BJ (cell line): ENCODE measurements at regions not wholly inside any gene's neighbourhood (a gene's known extent, or its start where the extent isn't known, plus 50 kb on each side); places are given as distances from the start of the nearest gene placed in this dataset.

ENCODE experiments used
- CTCF ChIA-PET: fragments of 350-600 bp; formaldehyde crosslinking; extraction: SDS; loops from one replicate; lab custom pipeline; 2021; ENCODE audit warnings: antibody characterized with exemption, inconsistent platforms; lab: Yijun Ruan, JAX
- POLR2A ChIA-PET: fragments of 300-600 bp; sonication (Branson Sonifier 250); formaldehyde crosslinking; extraction: SDS; loops from one replicate; lab custom pipeline; 2021; ENCODE audit warnings: antibody characterized with exemption; lab: Charles Lee
- DNase-seq: peaks from one replicate; pipeline ENCODE4 v3.0.0-alpha.2; 2011; ENCODE audit warnings: low read depth
- H3K27me3 ChIP-seq: 2 replicates; pipeline ENCODE4 v1.6.0; 2011; ENCODE audit warnings: low read length; ENCODE audit not compliant: control insufficient read depth, insufficient read depth
- H3K36me3 ChIP-seq: 2 replicates; pipeline ENCODE4 v1.5.1; 2011; ENCODE audit warnings: low read length; ENCODE audit not compliant: control insufficient read depth, insufficient read depth
- H3K4me3 ChIP-seq: 2 replicates; pipeline ENCODE4 v1.5.1; 2011; ENCODE audit warnings: low read depth, mild to moderate bottlenecking, control low read depth, low read length
- TF ChIP-seq, protein P1 (sequence below): IDR thresholded peaks from 2 replicates; pipeline ENCODE4 v1.5.1; 2011; ENCODE audit warnings: low read depth, mild to moderate bottlenecking, control low read depth, inconsistent platforms, low read length, moderate library complexity; ENCODE audit not compliant: insufficient read depth

DNA sequence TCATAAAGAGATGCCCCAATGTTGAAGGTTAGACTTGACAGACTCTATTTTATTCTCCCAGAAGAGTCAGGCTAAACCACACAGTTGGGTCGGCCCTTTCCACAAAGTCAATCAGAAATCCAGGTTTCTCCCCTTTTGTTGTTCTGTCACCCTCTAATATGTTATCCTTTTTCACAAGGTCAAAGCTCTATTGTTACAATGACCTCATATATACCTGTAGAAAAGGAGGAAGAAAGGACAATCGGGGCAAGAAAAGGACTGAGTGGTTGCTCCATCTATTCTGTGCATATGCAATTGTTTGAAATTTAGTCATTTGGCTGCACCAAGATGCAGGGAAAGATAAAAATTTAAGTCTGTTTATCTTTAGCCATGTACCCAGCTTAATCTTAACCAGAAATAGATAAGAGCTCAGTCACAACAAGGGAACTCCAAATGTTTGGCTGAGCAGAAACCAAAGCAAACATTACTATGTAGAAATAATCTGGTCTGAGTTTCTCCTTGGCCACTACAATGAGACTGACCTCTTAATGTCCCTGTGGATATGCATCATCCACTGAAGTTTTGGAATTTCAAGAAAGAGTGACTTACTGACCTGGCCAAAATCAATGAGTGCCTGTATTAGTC lies 503.7 kb downstream of the GALC start:
- POLR2A ChIA-PET, result no interaction called here
- H3K27me3 ChIP-seq, result no peaks in the 10 kb centered on the region
- no peaks in the 10 kb centered on the region for H3K36me3 ChIP-seq
- TF ChIP-seq, protein P1, sequence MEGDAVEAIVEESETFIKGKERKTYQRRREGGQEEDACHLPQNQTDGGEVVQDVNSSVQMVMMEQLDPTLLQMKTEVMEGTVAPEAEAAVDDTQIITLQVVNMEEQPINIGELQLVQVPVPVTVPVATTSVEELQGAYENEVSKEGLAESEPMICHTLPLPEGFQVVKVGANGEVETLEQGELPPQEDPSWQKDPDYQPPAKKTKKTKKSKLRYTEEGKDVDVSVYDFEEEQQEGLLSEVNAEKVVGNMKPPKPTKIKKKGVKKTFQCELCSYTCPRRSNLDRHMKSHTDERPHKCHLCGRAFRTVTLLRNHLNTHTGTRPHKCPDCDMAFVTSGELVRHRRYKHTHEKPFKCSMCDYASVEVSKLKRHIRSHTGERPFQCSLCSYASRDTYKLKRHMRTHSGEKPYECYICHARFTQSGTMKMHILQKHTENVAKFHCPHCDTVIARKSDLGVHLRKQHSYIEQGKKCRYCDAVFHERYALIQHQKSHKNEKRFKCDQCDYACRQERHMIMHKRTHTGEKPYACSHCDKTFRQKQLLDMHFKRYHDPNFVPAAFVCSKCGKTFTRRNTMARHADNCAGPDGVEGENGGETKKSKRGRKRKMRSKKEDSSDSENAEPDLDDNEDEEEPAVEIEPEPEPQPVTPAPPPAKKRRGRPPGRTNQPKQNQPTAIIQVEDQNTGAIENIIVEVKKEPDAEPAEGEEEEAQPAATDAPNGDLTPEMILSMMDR, result no peak
- no peak overlapping the region for H3K4me3 ChIP-seq
- no peak for DNase-seq
- CTCF ChIA-PET, result no interaction called here

DNA sequence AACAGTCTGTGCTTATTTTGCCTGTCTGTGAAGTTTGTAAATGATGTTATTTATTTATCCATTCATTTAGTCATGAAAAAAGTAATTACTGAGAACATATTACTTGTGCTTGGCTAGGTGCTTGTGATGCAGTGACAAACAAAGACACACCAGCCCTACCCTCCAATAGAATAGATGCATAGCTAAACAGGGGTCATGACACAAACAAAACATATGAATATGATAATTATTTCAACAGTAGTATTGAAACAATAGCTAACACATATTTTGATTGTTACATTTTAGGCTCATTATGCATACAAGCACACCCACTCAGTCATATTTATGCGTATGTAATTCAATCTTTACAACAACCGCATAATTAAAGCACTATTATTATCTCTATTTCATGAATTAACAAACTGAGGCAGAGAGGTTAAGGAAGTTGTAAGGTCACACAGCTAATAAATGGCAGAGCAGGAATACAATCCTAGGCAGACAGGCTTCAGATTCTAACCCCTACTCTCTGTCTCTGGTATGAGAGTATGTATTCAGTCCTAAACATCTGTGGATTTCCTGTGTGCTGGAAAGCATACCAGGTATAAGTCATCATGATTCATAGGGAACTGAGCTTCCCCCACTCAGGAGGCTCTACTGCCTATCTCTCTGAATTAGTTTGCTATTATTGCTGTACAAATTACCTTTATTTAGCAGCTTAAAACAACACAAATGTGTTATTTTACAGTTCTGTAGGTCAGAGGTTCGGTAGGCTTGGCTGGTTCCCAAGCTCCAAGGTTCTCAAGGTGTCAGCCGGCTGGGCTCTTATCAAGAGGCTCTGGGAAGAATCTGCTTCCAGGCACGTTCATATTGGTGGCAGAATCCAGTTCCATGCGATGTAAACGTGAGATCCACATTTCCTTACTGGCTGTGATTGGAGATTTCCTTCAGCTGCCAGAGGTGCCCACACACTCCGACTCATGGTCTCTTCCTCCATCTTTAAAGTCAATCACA lies 509.4 kb downstream of the GALC start:
- POLR2A ChIA-PET, result interaction anchor here (0.6 kb wide), 1 partner anchor 259 kb away, joined by 3 read pairs; no protein-coding TSS in a partner anchor
- CTCF ChIA-PET, result no interaction called here
- H3K27me3 ChIP-seq, result no peaks in the 10 kb centered on the region
- no peak overlapping the region for H3K4me3 ChIP-seq
- no peaks in the 10 kb centered on the region for H3K36me3 ChIP-seq
- TF ChIP-seq, protein P1, result no peak
- no peak for DNase-seq

DNA sequence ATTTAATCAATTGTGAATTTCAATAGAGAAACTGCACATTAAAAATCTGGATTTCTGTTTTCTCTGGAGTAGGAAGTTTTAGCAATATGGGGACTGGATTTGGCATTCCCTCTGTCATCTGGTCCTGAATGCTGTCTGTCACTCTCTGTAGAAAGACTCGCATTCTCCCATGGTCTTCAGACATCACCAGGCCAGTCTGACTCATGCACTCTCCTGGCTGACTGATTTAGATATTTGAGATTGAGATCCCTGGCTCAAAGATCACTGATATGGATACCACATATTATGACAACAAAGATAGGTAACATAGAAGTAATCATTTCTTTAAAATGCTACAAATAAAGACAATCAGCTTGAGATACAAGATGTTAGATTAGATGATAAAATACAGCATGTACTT lies 524.5 kb downstream of the GALC start:
- Histone ChIP-seq H3K4me3 (no peak overlapping the region), H3K27me3 (no peaks in the 10 kb centered on the region), H3K36me3 (no peaks in the 10 kb centered on the region)
- POLR2A ChIA-PET, result no interaction called here
- TF ChIP-seq, protein P1, result no peak
- CTCF ChIA-PET, result no interaction called here
- no peak for DNase-seq

DNA sequence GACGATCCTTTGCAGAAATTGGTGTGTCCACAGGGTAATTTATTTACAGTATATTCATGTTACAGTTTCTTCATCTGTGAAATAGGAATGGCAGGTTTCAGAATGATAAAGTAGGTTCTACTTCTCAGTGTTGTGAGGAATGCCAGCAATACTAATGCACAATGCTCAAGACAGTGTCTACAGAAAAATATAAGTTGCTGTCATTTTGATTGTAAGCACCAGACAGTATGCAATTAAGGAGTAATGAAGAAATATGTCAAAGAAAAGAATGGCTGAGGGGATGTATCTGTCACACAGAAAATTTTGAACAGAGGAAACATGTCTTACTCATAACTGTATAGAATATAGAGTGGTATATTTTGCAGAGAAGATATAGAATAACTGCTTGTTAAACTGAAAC lies 525.4 kb downstream of the GALC start:
- POLR2A ChIA-PET, result no interaction called here
- no peak overlapping the region for H3K4me3 ChIP-seq

DNA sequence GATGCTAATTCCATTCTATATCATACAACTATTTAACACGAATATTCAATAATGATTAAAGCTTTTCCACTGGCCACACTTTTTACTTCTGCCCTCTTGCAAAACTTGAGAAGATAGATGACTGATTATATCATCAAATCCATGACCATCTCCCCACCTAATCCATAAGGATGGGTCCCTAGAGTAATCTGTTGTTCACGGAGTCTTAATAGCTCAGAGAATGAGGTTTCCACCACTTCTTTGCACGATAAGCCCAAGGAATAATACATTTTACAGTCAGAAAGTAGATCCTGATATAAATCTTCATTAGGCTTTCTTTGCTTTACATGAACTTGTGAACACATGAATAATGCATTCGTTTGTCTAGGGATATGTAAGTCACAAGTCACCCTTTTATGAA lies 527.2 kb downstream of the GALC start:
- CTCF ChIA-PET, result no interaction called here
- POLR2A ChIA-PET, result no interaction called here
- DNase-seq, result no peak
- H3K27me3 ChIP-seq, result no peaks in the 10 kb centered on the region
- no peaks in the 10 kb centered on the region for H3K36me3 ChIP-seq
- H3K4me3 ChIP-seq, result no peak overlapping the region
- TF ChIP-seq, protein P1, result no peak

More for the DNA sequence above, 525.4 kb downstream of the GALC start:
- CTCF ChIA-PET, result no interaction called here
- Histone ChIP-seq H3K36me3 (no peaks in the 10 kb centered on the region), H3K27me3 (no peaks in the 10 kb centered on the region)
- TF ChIP-seq, protein P1, result no peak
- no peak for DNase-seq
